ENCODE measurements at regions not wholly inside any gene's neighbourhood (a gene's known extent, or its start where the extent isn't known, plus 50 kb on each side); places are given as distances from the start of the nearest gene placed in this dataset.

DNA sequence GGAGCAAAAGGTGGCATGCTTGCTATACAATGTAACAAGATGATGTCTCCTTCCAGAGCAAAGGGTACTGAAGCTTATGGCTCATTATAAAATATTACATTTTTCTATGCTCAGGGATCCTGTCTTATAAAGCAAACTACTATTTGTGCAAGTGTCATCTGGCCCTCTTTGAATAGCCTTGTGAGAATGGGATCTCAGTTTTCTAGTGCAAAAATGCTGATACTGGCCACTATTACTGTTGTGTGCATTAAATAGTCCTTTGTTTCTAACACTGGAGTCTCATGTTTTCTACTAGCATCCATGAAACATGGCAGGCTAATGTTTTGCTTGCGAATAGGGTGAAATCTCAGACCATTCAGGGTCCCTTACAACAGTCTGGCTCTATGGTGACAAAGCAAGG, 823.0 kb downstream of the REEP3 start:
- TF ChIP-seq, protein P1, sequence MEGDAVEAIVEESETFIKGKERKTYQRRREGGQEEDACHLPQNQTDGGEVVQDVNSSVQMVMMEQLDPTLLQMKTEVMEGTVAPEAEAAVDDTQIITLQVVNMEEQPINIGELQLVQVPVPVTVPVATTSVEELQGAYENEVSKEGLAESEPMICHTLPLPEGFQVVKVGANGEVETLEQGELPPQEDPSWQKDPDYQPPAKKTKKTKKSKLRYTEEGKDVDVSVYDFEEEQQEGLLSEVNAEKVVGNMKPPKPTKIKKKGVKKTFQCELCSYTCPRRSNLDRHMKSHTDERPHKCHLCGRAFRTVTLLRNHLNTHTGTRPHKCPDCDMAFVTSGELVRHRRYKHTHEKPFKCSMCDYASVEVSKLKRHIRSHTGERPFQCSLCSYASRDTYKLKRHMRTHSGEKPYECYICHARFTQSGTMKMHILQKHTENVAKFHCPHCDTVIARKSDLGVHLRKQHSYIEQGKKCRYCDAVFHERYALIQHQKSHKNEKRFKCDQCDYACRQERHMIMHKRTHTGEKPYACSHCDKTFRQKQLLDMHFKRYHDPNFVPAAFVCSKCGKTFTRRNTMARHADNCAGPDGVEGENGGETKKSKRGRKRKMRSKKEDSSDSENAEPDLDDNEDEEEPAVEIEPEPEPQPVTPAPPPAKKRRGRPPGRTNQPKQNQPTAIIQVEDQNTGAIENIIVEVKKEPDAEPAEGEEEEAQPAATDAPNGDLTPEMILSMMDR (IDR thresholded peaks at IDR 0.05) = no peak
- TF ChIP-seq EZH2 (IDR thresholded peaks at IDR 0.05) (no peak), EZH2phosphoT487 (IDR thresholded peaks at IDR 0.05) (no peak)

Measured in neural progenitor cell (in vitro differentiated cells).